Left ventricle myocardium inferior (tissue), 1 donor: ENCODE measurements at regions not wholly inside any gene's neighbourhood (a gene's known extent, or its start where the extent isn't known, plus 50 kb on each side); places are given as distances from the start of the nearest gene placed in this dataset.

Experiments
- DNase-seq: peaks from one replicate; pipeline ENCODE4 v3.0.0-alpha.2; 2020
- H3K27ac ChIP-seq: fragments of 200-600 bp; replicated peaks from 2 replicates; pipeline ENCODE4 v1.8.0; 2021
- H3K27me3 ChIP-seq: fragments of 200-600 bp; 2 replicates; pipeline ENCODE4 v1.8.0; 2021; ENCODE audit warnings: low read depth
- H3K36me3 ChIP-seq: fragments of 200-600 bp; 2 replicates; pipeline ENCODE4 v1.8.0; 2021
- H3K4me1 ChIP-seq: fragments of 200-600 bp; 2 replicates; pipeline ENCODE4 v1.8.0; 2021
- H3K4me3 ChIP-seq: fragments of 200-600 bp; 2 replicates; pipeline ENCODE4 v1.8.0; 2021; ENCODE audit warnings: mild to moderate bottlenecking, moderate library complexity
- H3K9me3 ChIP-seq: fragments of 200-600 bp; replicated peaks from 2 replicates; pipeline ENCODE4 v1.8.0; 2021
- intact Hi-C: fragments of 100-400 bp; cut with micrococcal nuclease; formaldehyde crosslinking; loops from one replicate; pipeline ENCODE4 v1.11.0; 2022
- TF ChIP-seq, protein P1 (sequence below): fragments of 200-600 bp; IDR thresholded peaks from 2 replicates; pipeline ENCODE4 v1.8.0; 2021; ENCODE audit warnings: antibody characterized with exemption, mild to moderate bottlenecking, borderline replicate concordance
- donor health status: DM: no; HTN: yes; CAD: no; lungs with severe emphysema.

DNA sequence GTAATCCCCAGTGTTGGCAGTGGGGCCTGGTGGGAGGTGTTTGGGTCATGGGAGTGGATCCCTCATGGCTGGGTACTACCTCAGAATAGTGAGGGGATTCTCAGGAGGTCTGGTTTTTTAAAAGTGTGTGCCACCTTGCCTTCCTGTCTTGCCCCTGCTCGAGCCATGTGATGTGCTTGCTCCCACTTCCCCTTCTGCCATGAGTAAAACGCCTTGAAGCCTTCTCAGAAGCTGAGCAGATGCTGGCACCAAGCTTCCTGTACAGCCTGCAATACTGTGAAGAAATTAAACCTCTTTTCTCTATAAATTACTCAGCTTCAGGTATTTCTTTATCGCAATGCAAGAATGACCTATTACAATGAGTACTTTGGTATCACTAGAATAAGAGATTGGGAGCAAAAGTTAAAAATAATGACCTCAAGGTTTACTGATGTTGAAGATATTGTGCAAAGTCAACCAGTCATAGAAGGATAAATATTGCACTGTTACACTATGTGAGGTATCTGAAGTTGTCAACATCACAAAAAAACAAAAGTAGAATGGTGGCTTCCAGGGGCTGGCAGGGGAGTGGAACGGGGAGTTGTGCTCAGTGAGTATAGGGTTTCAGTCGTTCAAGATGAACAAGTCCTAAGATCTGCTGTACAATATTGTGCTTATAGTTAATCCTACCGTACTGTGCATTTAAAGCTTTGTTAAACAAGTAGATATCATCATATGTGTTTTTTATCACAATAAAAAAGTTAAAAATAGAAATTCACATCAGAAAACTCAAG, 938.3 kb upstream of the CNTNAP5 start:
- DNase-seq: no peak
- TF ChIP-seq, protein P1, sequence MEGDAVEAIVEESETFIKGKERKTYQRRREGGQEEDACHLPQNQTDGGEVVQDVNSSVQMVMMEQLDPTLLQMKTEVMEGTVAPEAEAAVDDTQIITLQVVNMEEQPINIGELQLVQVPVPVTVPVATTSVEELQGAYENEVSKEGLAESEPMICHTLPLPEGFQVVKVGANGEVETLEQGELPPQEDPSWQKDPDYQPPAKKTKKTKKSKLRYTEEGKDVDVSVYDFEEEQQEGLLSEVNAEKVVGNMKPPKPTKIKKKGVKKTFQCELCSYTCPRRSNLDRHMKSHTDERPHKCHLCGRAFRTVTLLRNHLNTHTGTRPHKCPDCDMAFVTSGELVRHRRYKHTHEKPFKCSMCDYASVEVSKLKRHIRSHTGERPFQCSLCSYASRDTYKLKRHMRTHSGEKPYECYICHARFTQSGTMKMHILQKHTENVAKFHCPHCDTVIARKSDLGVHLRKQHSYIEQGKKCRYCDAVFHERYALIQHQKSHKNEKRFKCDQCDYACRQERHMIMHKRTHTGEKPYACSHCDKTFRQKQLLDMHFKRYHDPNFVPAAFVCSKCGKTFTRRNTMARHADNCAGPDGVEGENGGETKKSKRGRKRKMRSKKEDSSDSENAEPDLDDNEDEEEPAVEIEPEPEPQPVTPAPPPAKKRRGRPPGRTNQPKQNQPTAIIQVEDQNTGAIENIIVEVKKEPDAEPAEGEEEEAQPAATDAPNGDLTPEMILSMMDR: no peak

DNA sequence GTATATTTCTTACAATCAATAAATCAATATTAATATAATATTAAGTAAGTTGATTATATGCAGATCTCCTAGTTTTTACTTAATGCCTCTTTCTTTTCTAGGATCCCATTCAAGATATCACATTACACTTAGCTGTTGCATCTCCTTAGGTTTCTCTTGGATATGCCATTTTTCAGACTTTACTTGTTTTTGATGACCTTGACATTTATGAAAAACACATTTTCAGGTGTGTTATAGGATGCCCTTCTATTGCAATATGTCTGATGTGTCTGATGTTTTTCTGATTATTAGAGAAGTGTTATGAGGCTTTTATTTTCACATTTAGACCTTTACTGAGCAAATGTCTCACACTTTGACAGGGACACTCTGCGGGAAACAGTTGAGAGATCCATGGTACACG, 933.6 kb upstream of the CNTNAP5 start:
- H3K36me3 ChIP-seq: no peaks in the 10 kb centered on the region
- DNase-seq: no peak
- TF ChIP-seq, protein P1: no peak
- no peaks in the 10 kb centered on the region for H3K9me3 ChIP-seq
- H3K4me3 ChIP-seq: no peak overlapping the region
- intact Hi-C loops: no loop called here
- H3K27ac ChIP-seq: no peak overlapping the region
- H3K27me3 ChIP-seq: no peaks in the 10 kb centered on the region
- no peaks in the 10 kb centered on the region for H3K4me1 ChIP-seq

More for the DNA sequence above, 938.3 kb upstream of the CNTNAP5 start:
- Histone ChIP-seq H3K4me1 (no peaks in the 10 kb centered on the region), H3K36me3 (no peaks in the 10 kb centered on the region), H3K9me3 (no peaks in the 10 kb centered on the region), H3K4me3 (no peak overlapping the region), H3K27ac (no peak overlapping the region), H3K27me3 (no peaks in the 10 kb centered on the region)
- intact Hi-C loops: no loop called here

DNA sequence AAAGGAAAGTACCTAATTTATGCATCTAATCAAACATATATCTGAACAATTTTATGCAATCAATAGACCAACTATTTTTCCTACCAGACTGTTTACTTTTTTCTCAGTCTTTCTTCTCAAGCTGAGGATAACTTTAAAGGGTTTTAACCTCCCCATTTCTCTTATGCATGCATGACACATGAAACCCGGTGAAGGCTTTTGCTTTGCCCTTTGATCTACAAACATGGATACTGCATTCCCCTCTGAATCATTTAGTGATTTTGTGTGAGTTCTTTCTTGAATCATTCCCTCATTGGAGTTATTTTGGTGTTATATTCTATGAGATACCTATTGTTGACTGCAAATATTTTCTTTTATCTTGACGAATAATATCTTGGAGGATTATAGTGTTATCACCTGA, 931.9 kb upstream of the CNTNAP5 start:
- Histone ChIP-seq H3K27me3 (no peaks in the 10 kb centered on the region), H3K9me3 (no peaks in the 10 kb centered on the region), H3K27ac (no peak overlapping the region), H3K36me3 (no peaks in the 10 kb centered on the region), H3K4me1 (no peaks in the 10 kb centered on the region), H3K4me3 (no peak overlapping the region)
- intact Hi-C loops: no loop called here
- DNase-seq: no peak
- TF ChIP-seq, protein P1: no peak

DNA sequence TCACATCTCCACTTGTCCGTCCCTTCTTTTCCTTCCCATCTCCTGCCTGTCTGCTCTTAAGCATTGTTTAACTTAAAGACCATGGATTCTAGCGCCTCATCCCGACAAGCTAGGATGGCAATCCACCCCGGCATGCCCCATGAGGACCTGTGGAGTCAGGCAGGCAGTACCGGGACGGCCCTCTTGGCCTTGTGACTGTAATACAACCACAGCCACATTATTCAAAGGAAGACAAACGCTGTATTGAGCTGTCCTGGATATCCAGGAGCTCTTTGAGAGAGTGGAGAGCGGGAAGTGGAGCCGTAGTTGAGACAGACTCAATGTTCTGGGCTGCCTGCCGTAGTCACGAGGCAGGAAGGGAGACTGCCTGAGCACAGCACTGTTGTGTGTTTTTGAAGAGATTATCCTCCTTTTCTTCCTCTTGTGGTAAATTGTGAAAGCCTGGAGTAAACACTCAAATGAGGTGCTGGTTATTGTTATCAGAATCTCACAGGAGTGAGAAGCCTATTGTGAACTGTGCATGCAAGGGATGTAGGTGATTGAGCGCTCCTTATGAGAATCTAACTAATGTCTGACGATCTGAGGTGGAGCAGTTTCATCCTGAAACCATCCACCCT, 929.8 kb upstream of the CNTNAP5 start:
- intact Hi-C loops: no loop called here
- Histone ChIP-seq H3K36me3 (no peaks in the 10 kb centered on the region), H3K27me3 (no peaks in the 10 kb centered on the region), H3K4me1 (no peaks in the 10 kb centered on the region), H3K9me3 (no peaks in the 10 kb centered on the region), H3K4me3 (no peak overlapping the region), H3K27ac (no peak overlapping the region)
- DNase-seq: no peak
- TF ChIP-seq, protein P1: no peak

DNA sequence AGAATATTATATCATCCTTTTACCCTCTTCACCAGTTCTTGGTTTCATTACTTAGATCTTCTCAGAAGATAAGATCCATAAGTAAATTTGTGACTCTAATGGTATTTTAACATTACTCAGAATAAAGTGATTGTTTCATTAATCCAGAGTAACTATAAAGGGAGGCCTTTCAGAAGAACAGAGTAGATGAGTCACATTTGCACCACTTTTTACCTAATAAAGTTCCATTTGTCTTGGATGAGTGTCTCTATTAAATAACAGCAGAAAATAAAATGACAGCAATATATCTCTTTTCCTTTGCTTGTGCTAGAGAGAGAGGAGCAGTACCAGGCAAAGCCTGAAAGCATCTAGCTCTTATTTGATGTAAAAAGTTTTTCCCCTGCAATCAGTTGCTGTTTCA, 926.5 kb upstream of the CNTNAP5 start:
- intact Hi-C loops: no loop called here
- H3K27ac ChIP-seq: no peak overlapping the region

More for the DNA sequence above, 926.5 kb upstream of the CNTNAP5 start:
- no peak for DNase-seq
- Histone ChIP-seq H3K4me3 (no peak overlapping the region), H3K27me3 (no peaks in the 10 kb centered on the region), H3K9me3 (peaks cover 4% of the 10 kb centered on the region), H3K4me1 (no peaks in the 10 kb centered on the region), H3K36me3 (no peaks in the 10 kb centered on the region)
- TF ChIP-seq, protein P1: no peak
